ENCODE measurements at regions not wholly inside any gene's neighbourhood (a gene's known extent, or its start where the extent isn't known, plus 50 kb on each side); places are given as distances from the start of the nearest gene placed in this dataset.

GRCh38 chr6:95286874-95287273 lies 290.5 kb upstream of the MANEA start:
- TF ChIP-seq CTCF (IDR thresholded peaks at IDR 0.05; ENCODE audit: borderline replicate concordance, control extremely low read depth, extremely low read depth, insufficient read depth, missing control alignments): no peak
- in situ Hi-C loops (cut with MboI; ENCODE audit: low sequenced_read_pairs, unreplicated experiment): no loop called here
- DNase-seq (ENCODE audit: low spot score): no peak

GRCh38 chr6:95288251-95288650 lies 289.1 kb upstream of the MANEA start:
- no peak for TF ChIP-seq CTCF (IDR thresholded peaks at IDR 0.05; ENCODE audit: borderline replicate concordance, control extremely low read depth, extremely low read depth, insufficient read depth, missing control alignments)
- no peak for DNase-seq (ENCODE audit: low spot score)
- in situ Hi-C loops (cut with MboI; ENCODE audit: low sequenced_read_pairs, unreplicated experiment): no loop called here

GRCh38 chr6:95292011-95292410 lies 285.3 kb upstream of the MANEA start:
- TF ChIP-seq CTCF (IDR thresholded peaks at IDR 0.05; ENCODE audit: borderline replicate concordance, control extremely low read depth, extremely low read depth, insufficient read depth, missing control alignments): no peak
- in situ Hi-C loops (cut with MboI; ENCODE audit: low sequenced_read_pairs, unreplicated experiment): no loop called here
- DNase-seq (ENCODE audit: low spot score): no peak

- in situ Hi-C loops (cut with MboI; ENCODE audit: low sequenced_read_pairs, unreplicated experiment): no loop called here
Measured at GRCh38 chr6:95293257-95293656, 284.1 kb upstream of the MANEA start.

GRCh38 chr6:95294043-95294442 lies 283.3 kb upstream of the MANEA start:
- no peak for DNase-seq (ENCODE audit: low spot score)
- in situ Hi-C loops (cut with MboI; ENCODE audit: low sequenced_read_pairs, unreplicated experiment): no loop called here
- TF ChIP-seq CTCF (IDR thresholded peaks at IDR 0.05; ENCODE audit: borderline replicate concordance, control extremely low read depth, extremely low read depth, insufficient read depth, missing control alignments): no peak

More at GRCh38 chr6:95293257-95293656, 284.1 kb upstream of the MANEA start:
- no peak for TF ChIP-seq CTCF (IDR thresholded peaks at IDR 0.05; ENCODE audit: borderline replicate concordance, control extremely low read depth, extremely low read depth, insufficient read depth, missing control alignments)
- DNase-seq (ENCODE audit: low spot score): no peak

- no peak for TF ChIP-seq CTCF (IDR thresholded peaks at IDR 0.05; ENCODE audit: borderline replicate concordance, control extremely low read depth, extremely low read depth, insufficient read depth, missing control alignments)
- no peak for DNase-seq (ENCODE audit: low spot score)
- in situ Hi-C loops (cut with MboI; ENCODE audit: low sequenced_read_pairs, unreplicated experiment): no loop called here
Measured at GRCh38 chr6:95309545-95309944, 267.8 kb upstream of the MANEA start.

- in situ Hi-C loops (cut with MboI; ENCODE audit: low sequenced_read_pairs, unreplicated experiment): no loop called here
- DNase-seq (ENCODE audit: low spot score): no peak
- TF ChIP-seq CTCF (IDR thresholded peaks at IDR 0.05; ENCODE audit: borderline replicate concordance, control extremely low read depth, extremely low read depth, insufficient read depth, missing control alignments): no peak
Measured at GRCh38 chr6:95318137-95318536, 259.2 kb upstream of the MANEA start.
